ENCODE measurements at regions not wholly inside any gene's neighbourhood (a gene's known extent, or its start where the extent isn't known, plus 50 kb on each side); places are given as distances from the start of the nearest gene placed in this dataset.

GRCh38 chr15:35871282-35871681 is 325.3 kb upstream of the DPH6 start:
- no peak overlapping the region for H3K27ac ChIP-seq (ENCODE audit: control insufficient read depth, insufficient read depth)
- H3K9ac ChIP-seq (ENCODE audit: control insufficient read depth, insufficient read depth, low read length) = no peak overlapping the region
- ChIA-PET RAD21 (ENCODE audit: unreplicated experiment) (no interaction called here), SMC1A (ENCODE audit: uncharacterized antibody, unreplicated experiment) (no interaction called here), POLR2A (no interaction called here), CTCF (no interaction called here)
- ATAC-seq (no peak), FAIRE-seq (no peak), DNase-seq (ENCODE audit: low read depth, low spot score) (no peak)
- in situ Hi-C loops (cut with MboI) (no loop called here), intact Hi-C loops (cut with micrococcal nuclease; ENCODE audit: unreplicated experiment) (no loop called here)
- H3K4me3 ChIP-seq = no peak overlapping the region
- H3K4me2 ChIP-seq (ENCODE audit: control insufficient read depth, insufficient read depth) = no peak overlapping the region
- no peaks in the 10 kb centered on the region for H4K20me1 ChIP-seq (ENCODE audit: control insufficient read depth, insufficient read depth)
- WGBS (ENCODE audit: insufficient coverage, insufficient replicate concordance, low lambda C conversion rate, missing lambda C conversion rate) = 0% methylated on average over 1 of the region's 1 CpG
- BruUV-seq (replicated peaks) = no TSS peak
- no peak overlapping the region for H2AFZ ChIP-seq (ENCODE audit: control insufficient read depth, low read depth, low read length)
- no peak for TF ChIP-seq MEF2A (IDR thresholded peaks at IDR 0.05; ENCODE audit: insufficient read depth, low read depth, low read length)
- no peak for TF ChIP-seq TARDBP (IDR thresholded peaks at IDR 0.05; ENCODE audit: borderline replicate concordance)
- H3K27me3 ChIP-seq (replicated peaks in 1 of 2; ENCODE audit: control insufficient read depth in 2 of 2, insufficient read depth in 2 of 2, low read length in 1 of 2) = no peaks in the 10 kb centered on the region
- H3K4me1 ChIP-seq (ENCODE audit: control insufficient read depth, insufficient read depth, low read length) = no peaks in the 10 kb centered on the region
- no peaks in the 10 kb centered on the region for H3K36me3 ChIP-seq (ENCODE audit: control insufficient read depth in 2 of 2, insufficient read depth in 2 of 2, low read length in 1 of 2)
- H3K9me3 ChIP-seq (replicated peaks; ENCODE audit: control insufficient read depth, insufficient read depth, low read length) = no peaks in the 10 kb centered on the region
- no peaks in the 10 kb centered on the region for H3K79me2 ChIP-seq (ENCODE audit: control insufficient read depth, insufficient read depth, low read length)

GRCh38 chr15:35871812-35872211 is 325.8 kb upstream of the DPH6 start:
- ChIA-PET POLR2A (no interaction called here), SMC1A (ENCODE audit: uncharacterized antibody, unreplicated experiment) (no interaction called here), RAD21 (ENCODE audit: unreplicated experiment) (no interaction called here), CTCF (no interaction called here)
- intact Hi-C loops (cut with micrococcal nuclease; ENCODE audit: unreplicated experiment) = no loop called here
- ATAC-seq (no peak), FAIRE-seq (no peak), DNase-seq (ENCODE audit: low read depth, low spot score) (no peak)
- Histone ChIP-seq H3K36me3 (ENCODE audit: control insufficient read depth in 2 of 2, insufficient read depth in 2 of 2, low read length in 1 of 2) (no peaks in the 10 kb centered on the region), H3K79me2 (ENCODE audit: control insufficient read depth, insufficient read depth, low read length) (no peaks in the 10 kb centered on the region), H2AFZ (ENCODE audit: control insufficient read depth, low read depth, low read length) (no peak overlapping the region), H3K9ac (ENCODE audit: control insufficient read depth, insufficient read depth, low read length) (no peak overlapping the region), H3K4me3 (no peak overlapping the region), H3K27me3 (replicated peaks in 1 of 2; ENCODE audit: control insufficient read depth in 2 of 2, insufficient read depth in 2 of 2, low read length in 1 of 2) (no peaks in the 10 kb centered on the region), H3K27ac (ENCODE audit: control insufficient read depth, insufficient read depth) (no peak overlapping the region), H3K4me1 (ENCODE audit: control insufficient read depth, insufficient read depth, low read length) (no peaks in the 10 kb centered on the region), H4K20me1 (ENCODE audit: control insufficient read depth, insufficient read depth) (no peaks in the 10 kb centered on the region), H3K4me2 (ENCODE audit: control insufficient read depth, insufficient read depth) (no peak overlapping the region), H3K9me3 (replicated peaks; ENCODE audit: control insufficient read depth, insufficient read depth, low read length) (no peaks in the 10 kb centered on the region)
- BruUV-seq (replicated peaks) = no TSS peak
- TF ChIP-seq BHLHE40 (IDR thresholded peaks at IDR 0.05; ENCODE audit: borderline replicate concordance in 1 of 2, low read depth in 2 of 2, low read length in 1 of 2) = no peak
- TF ChIP-seq USF1 (IDR thresholded peaks at IDR 0.05; ENCODE audit: borderline replicate concordance, extremely low read length, insufficient read depth, low read depth, low read length) = no peak
- no peak for TF ChIP-seq TAF1 (IDR thresholded peaks at IDR 0.05; ENCODE audit: borderline replicate concordance, low read depth, low read length)
- no peak for TF ChIP-seq ZBTB11 (CRISPR knock-in tag; IDR thresholded peaks at IDR 0.05)
- TF ChIP-seq RELB (IDR thresholded peaks at IDR 0.05; ENCODE audit: low read depth) = no peak
- no peak for TF ChIP-seq SIN3A (IDR thresholded peaks at IDR 0.05; ENCODE audit: low read depth, low read length)
- no peak for TF ChIP-seq CHD1 (IDR thresholded peaks at IDR 0.05; ENCODE audit: low read depth, low read length)
- TF ChIP-seq TCF7 (IDR thresholded peaks at IDR 0.05; ENCODE audit: borderline replicate concordance) = no peak
- no peak for TF ChIP-seq NFXL1 (IDR thresholded peaks at IDR 0.05; ENCODE audit: borderline replicate concordance)
- TF ChIP-seq MEF2B (IDR thresholded peaks at IDR 0.05; ENCODE audit: partially characterized antibody, poor library complexity, severe bottlenecking) = no peak
- TF ChIP-seq CHD2 (IDR thresholded peaks at IDR 0.05; ENCODE audit: borderline replicate concordance, low read depth, low read length) = no peak
- in situ Hi-C loops (cut with MboI) = no loop called here
- WGBS (ENCODE audit: insufficient coverage, insufficient replicate concordance, low lambda C conversion rate, missing lambda C conversion rate) = 49% methylated on average over 3 of the region's 3 CpGs

All from GM12878 (cell line).